Activated naive CD4-positive, alpha-beta T cell treated with anti-CD3 and anti-CD28 coated beads, Interleukin-2, amount 10 ng/mL, durations not matched to agents 7 days and 5 days (primary cell): ENCODE measurements at regions not wholly inside any gene's neighbourhood (a gene's known extent, or its start where the extent isn't known, plus 50 kb on each side); places are given as distances from the start of the nearest gene placed in this dataset.

Experiments used
- CTCF ChIA-PET: fragments of 350-600 bp; sonication (Branson Sonifier 250); formaldehyde crosslinking; loops from one replicate; lab custom pipeline; 2021; ENCODE audit warnings: antibody characterized with exemption; lab: Charles Lee
- DNase-seq: peaks from one replicate; pipeline ENCODE4 v3.0.0-alpha.2; 2020
- H3K27ac Mint-ChIP-seq: one replicate; pipeline ENCODE4 v1.8.0; 2021; ENCODE audit warnings: mild to moderate bottlenecking, moderate library complexity, mixed read lengths
- H3K27me3 Mint-ChIP-seq: one replicate; pipeline ENCODE4 v1.8.0; 2021; ENCODE audit warnings: mild to moderate bottlenecking, mixed read lengths
- H3K36me3 Mint-ChIP-seq: one replicate; pipeline ENCODE4 v1.8.0; 2021; ENCODE audit warnings: mixed read lengths
- H3K4me1 Mint-ChIP-seq: one replicate; pipeline ENCODE4 v1.8.0; 2021; ENCODE audit warnings: mixed read lengths
- H3K4me3 Mint-ChIP-seq: one replicate; pipeline ENCODE4 v1.8.0; 2021; ENCODE audit warnings: mild to moderate bottlenecking, moderate library complexity, mixed read lengths
- H3K9me3 Mint-ChIP-seq: one replicate; pipeline ENCODE4 v1.8.0; 2021; ENCODE audit warnings: mixed read lengths

GRCh38 chr10:131570716-131571307 is 259.3 kb upstream of the TCERG1L start:
- Mint-ChIP-seq H3K9me3 (peaks cover 5% of the 10 kb centered on the region), H3K27ac (no peak overlapping the region), H3K27me3 (no peaks in the 10 kb centered on the region), H3K4me1 (no peaks in the 10 kb centered on the region), H3K4me3 (no peak overlapping the region), H3K36me3 (no peaks in the 10 kb centered on the region)
- no peak for DNase-seq
- CTCF ChIA-PET = no interaction called here

DNA sequence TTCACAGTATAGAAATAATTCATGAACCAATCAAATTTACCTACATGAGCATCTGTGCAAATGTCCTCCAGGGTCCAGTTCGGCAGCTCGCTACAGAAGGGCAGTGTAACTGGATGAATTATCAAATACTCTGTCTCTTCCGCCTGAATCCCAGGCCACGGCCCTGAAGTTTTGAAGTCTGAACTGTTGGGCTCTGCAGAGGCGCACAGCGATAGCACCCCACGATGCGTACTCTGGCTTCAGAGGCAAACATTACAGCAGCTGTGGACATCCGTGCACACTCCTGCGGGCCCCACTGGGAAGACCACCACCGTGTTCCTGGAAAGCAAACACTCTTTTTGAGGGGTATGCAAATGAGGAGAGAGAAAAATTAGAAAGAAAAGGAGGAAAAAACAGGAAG is 259.8 kb upstream of the TCERG1L start:
- no peak for DNase-seq
- H3K9me3 Mint-ChIP-seq = peaks cover 2% of the 10 kb centered on the region
- no peak overlapping the region for H3K4me3 Mint-ChIP-seq
- no peak overlapping the region for H3K27ac Mint-ChIP-seq
- CTCF ChIA-PET = no interaction called here
- no peaks in the 10 kb centered on the region for H3K27me3 Mint-ChIP-seq
- H3K36me3 Mint-ChIP-seq = no peaks in the 10 kb centered on the region
- no peaks in the 10 kb centered on the region for H3K4me1 Mint-ChIP-seq

DNA sequence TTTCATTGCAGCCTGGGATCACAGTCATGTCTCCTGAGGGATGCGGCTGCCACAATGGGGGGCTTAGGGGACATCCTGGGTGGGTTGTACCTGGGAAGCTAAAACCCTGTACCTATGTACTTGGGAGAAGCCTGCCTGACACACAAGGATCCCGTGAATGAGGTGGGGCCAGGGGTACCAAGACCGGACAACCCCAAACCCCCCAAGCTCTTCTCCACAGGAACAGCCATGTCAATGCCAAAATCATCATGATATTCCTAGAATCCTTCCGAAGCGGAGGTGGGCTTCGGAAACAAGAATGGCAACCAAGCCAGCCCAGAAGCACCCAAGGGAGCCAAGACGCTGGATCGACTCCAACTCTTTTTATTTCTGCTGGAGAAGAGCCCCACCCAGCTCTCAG is 260.3 kb upstream of the TCERG1L start:
- Mint-ChIP-seq H3K4me1 (no peaks in the 10 kb centered on the region), H3K9me3 (peaks cover under 1% of the 10 kb centered on the region), H3K36me3 (no peaks in the 10 kb centered on the region), H3K27me3 (no peaks in the 10 kb centered on the region), H3K27ac (no peak overlapping the region), H3K4me3 (no peak overlapping the region)
- CTCF ChIA-PET = no interaction called here
- no peak for DNase-seq

DNA sequence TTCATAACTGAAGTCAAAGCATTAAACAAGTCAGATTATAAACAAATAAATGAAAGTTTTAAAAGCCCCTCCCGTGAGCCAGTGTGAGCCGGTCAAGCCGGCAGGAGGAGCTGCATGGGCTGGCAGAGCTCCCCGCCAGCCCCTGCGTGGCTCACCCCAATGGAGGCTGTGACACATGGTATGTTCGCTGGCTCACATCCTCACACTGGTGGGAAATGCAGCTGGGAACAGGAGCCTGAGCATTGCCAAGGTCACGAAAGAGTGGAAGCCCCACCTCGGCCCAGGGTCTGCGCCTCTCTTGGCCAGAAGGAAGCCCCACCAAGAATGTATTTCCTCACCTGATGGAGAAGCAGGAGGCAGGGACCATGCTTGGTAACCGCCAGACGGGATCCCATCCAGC is 261.7 kb upstream of the TCERG1L start:
- no peaks in the 10 kb centered on the region for H3K4me1 Mint-ChIP-seq
- no peak overlapping the region for H3K4me3 Mint-ChIP-seq
- no peaks in the 10 kb centered on the region for H3K9me3 Mint-ChIP-seq
- no peak overlapping the region for H3K27ac Mint-ChIP-seq
- CTCF ChIA-PET = interaction anchor here (0.7 kb wide), 1 partner anchor 552 kb away, joined by 3 read pairs; no protein-coding TSS in a partner anchor
- H3K27me3 Mint-ChIP-seq = no peaks in the 10 kb centered on the region
- no peak for DNase-seq
- no peaks in the 10 kb centered on the region for H3K36me3 Mint-ChIP-seq

DNA sequence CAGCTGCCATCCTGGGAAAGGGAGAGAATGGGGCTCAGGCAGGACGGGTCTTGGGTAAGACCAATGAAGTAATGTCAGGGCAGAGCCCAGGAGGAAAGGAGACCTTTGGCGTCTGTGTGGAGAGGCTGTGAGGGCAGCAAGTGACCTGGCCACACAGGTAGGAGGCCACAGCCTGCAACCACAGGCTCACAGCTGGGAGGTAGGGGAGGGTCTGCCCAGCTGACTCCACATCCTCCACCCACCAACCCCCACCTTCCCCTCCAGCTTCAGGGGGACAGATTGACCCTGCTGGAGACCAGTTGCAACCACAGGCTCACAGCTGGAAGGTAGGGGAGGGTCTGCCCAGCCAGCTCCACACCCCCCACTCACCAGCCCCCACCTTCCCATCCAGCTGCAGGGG is 262.2 kb upstream of the TCERG1L start:
- Mint-ChIP-seq H3K27me3 (no peaks in the 10 kb centered on the region), H3K9me3 (no peaks in the 10 kb centered on the region), H3K4me3 (no peak overlapping the region), H3K4me1 (no peaks in the 10 kb centered on the region), H3K27ac (no peak overlapping the region), H3K36me3 (no peaks in the 10 kb centered on the region)
- CTCF ChIA-PET = interaction anchor here (0.7 kb wide), 1 partner anchor 552 kb away, joined by 3 read pairs; no protein-coding TSS in a partner anchor
- no peak for DNase-seq

DNA sequence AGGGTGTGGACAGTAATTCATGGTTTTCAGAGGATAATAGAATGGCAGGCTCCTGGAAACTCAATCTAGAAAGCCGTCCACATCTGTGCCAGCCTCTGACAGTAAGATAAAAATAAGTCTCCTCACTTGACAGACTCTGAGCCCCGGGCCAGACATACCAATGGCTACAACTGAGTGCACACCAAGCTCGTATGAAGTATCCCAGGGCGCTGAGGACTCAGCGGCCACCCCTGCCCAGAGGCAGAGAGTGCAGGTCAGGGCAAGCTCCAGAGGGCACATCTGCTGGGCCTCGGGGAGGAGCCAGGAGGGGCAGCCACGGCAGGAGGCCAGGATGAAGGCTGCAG is 262.8 kb upstream of the TCERG1L start:
- H3K27ac Mint-ChIP-seq = no peak overlapping the region
- no peaks in the 10 kb centered on the region for H3K9me3 Mint-ChIP-seq
- no peak for DNase-seq
- CTCF ChIA-PET = no interaction called here
- H3K4me1 Mint-ChIP-seq = no peaks in the 10 kb centered on the region
- no peak overlapping the region for H3K4me3 Mint-ChIP-seq
- H3K27me3 Mint-ChIP-seq = no peaks in the 10 kb centered on the region
- no peaks in the 10 kb centered on the region for H3K36me3 Mint-ChIP-seq

DNA sequence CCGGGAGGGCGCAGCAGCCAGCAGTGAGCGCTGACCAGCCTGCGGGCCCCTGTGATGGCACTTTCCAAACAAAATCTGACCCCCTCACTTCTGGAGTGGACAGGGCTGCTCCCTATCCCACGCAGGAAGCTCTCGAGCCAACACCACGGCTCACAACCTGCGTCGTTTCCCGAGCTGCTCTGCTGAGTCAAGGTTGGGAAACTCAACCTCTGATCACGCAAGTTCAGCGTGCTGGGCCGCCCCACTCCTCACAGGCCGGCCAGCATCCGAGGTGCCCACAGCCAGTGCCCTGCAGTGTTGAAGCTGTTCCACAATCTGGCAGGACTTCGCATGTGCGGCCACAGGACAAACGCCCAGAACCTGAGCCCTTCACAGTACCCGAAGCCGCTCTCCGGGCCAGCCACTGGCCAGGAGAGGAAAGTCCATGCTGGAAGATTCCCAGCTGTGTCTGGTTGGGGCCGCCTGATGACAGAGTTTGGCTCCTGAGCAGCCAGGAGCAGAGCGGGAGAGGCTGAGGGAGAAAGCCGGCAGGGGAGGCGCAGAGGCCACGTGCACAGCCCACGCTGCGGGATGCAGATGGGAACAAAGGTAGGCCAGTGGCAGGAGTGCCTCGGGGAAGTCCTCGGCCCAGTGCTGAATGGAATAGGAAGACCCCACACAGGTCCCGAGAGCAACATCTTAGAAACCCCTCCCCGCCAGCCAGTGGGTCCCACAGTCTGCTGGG is 263.3 kb upstream of the TCERG1L start:
- CTCF ChIA-PET = no interaction called here
- no peaks in the 10 kb centered on the region for H3K36me3 Mint-ChIP-seq
- no peak overlapping the region for H3K27ac Mint-ChIP-seq
- H3K4me3 Mint-ChIP-seq = no peak overlapping the region
- no peaks in the 10 kb centered on the region for H3K9me3 Mint-ChIP-seq
- H3K4me1 Mint-ChIP-seq = no peaks in the 10 kb centered on the region
- no peaks in the 10 kb centered on the region for H3K27me3 Mint-ChIP-seq
- no peak for DNase-seq

GRCh38 chr10:131575877-131576276 is 264.4 kb upstream of the TCERG1L start:
- Mint-ChIP-seq H3K36me3 (no peaks in the 10 kb centered on the region), H3K9me3 (no peaks in the 10 kb centered on the region), H3K4me1 (no peaks in the 10 kb centered on the region), H3K4me3 (no peak overlapping the region), H3K27me3 (no peaks in the 10 kb centered on the region), H3K27ac (no peak overlapping the region)
- CTCF ChIA-PET = no interaction called here
- no peak for DNase-seq

DNA sequence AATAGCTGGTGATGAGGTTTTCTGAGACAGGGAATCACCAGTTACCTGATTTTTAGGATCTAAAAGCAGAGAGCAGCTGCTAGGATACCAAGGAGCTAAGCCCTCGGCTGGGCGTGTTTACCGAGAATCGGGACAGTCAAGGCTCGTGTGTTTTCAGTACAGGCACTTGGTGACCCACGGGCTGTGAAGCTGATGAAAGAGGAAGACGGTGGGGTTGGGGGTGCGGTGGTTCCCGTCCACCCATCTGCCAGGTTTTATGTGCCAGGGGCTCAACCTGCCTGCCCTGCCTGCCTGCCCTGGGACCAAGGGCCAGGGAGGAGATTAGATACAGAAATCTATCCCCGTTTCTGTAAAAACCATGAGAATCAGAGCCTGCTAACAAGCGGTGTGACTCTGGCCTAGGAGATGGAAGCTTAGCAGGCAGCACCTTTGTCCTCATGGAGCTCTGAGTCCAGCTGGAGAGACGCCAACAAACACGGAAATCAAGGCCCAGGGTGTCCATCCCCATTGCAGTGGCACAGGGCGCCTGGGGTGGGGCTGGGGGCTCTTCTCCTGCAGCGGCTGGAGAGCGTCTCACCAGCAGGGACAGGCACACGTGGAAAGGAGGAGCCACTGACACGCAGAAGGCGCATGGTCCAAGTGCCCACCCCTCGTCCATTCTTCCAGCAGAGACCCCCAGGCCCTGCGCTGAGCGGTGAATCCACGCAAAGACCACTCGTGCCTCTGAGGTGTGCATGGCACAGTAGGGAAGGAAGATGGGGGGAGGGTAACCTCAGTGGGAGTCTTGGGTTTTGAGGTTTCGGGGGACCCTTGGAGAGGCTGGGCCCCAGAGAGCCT is 265.0 kb upstream of the TCERG1L start:
- no peaks in the 10 kb centered on the region for H3K4me1 Mint-ChIP-seq
- no peaks in the 10 kb centered on the region for H3K36me3 Mint-ChIP-seq
- CTCF ChIA-PET = no interaction called here
- no peak overlapping the region for H3K4me3 Mint-ChIP-seq
- no peaks in the 10 kb centered on the region for H3K27me3 Mint-ChIP-seq
- no peaks in the 10 kb centered on the region for H3K9me3 Mint-ChIP-seq
- no peak overlapping the region for H3K27ac Mint-ChIP-seq
- no peak for DNase-seq

DNA sequence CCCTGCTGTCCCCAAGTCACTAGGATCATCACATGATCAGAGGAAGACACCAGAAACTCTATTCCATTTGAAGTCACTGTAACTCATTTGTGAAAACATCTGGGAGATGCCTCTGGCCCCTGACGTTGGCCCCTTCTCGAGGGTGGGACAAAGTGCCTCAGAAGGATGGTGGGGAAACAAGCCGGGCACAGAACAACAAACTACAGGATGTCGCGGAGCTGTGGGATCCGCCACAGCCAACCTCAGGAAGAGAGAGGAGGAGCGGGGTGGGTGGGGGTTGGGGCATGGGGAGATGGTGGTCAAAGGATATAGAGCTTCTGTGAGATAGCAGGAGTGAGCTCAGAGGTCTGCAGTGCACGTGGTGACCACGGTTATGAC is 265.6 kb upstream of the TCERG1L start:
- H3K27me3 Mint-ChIP-seq = no peaks in the 10 kb centered on the region
- CTCF ChIA-PET = no interaction called here
- no peaks in the 10 kb centered on the region for H3K4me1 Mint-ChIP-seq
- no peaks in the 10 kb centered on the region for H3K36me3 Mint-ChIP-seq
- H3K4me3 Mint-ChIP-seq = no peak overlapping the region
- DNase-seq = no peak
- H3K9me3 Mint-ChIP-seq = no peaks in the 10 kb centered on the region
- H3K27ac Mint-ChIP-seq = no peak overlapping the region

DNA sequence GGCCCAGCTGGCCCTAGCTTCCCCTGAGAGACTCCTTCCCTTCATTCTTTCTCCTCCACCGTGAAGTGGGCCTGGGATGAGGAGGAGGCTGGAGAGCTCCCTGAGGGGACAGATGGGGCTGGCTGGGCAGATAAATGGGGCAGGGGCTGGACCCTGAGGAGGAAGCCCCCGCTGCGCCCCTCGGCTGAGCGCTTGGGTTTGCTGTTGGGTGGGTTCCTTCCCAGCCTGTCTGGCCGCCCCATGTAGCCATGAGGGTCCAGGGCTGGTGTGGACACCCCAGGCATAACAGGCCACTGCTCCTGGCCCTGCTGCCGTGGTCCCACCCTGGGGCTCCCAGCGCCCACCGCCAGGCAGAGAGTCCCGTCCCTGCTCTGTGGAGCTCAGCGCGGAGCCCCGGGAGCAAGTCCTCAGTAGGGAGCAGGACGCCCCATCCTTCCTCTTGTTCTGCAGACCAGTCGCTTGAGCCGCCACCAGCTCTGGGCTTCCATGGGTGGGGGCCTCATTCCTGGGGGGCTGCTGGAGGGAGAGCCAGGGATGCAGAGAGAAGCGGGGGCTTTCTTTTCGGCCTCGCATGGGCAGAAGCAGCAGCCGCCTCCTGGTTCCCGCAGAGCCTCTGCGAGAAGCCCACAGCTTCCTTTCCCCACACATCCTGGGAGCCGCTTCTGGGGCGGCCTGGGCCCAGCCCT is 266.4 kb upstream of the TCERG1L start:
- no peaks in the 10 kb centered on the region for H3K27me3 Mint-ChIP-seq
- no peaks in the 10 kb centered on the region for H3K4me1 Mint-ChIP-seq
- DNase-seq = no peak
- no peak overlapping the region for H3K27ac Mint-ChIP-seq
- H3K4me3 Mint-ChIP-seq = no peak overlapping the region
- H3K9me3 Mint-ChIP-seq = no peaks in the 10 kb centered on the region
- H3K36me3 Mint-ChIP-seq = no peaks in the 10 kb centered on the region
- CTCF ChIA-PET = no interaction called here

- no peaks in the 10 kb centered on the region for H3K4me1 Mint-ChIP-seq
- H3K4me3 Mint-ChIP-seq = no peak overlapping the region
- H3K36me3 Mint-ChIP-seq = no peaks in the 10 kb centered on the region
- H3K27ac Mint-ChIP-seq = no peak overlapping the region
- H3K27me3 Mint-ChIP-seq = no peaks in the 10 kb centered on the region
- CTCF ChIA-PET = no interaction called here
- H3K9me3 Mint-ChIP-seq = no peaks in the 10 kb centered on the region
- no peak for DNase-seq
Measured at GRCh38 chr10:131578472-131578970, 267.0 kb upstream of the TCERG1L start.

- H3K9me3 Mint-ChIP-seq = no peaks in the 10 kb centered on the region
- no peaks in the 10 kb centered on the region for H3K4me1 Mint-ChIP-seq
- H3K27ac Mint-ChIP-seq = no peak overlapping the region
- H3K27me3 Mint-ChIP-seq = no peaks in the 10 kb centered on the region
- no peak overlapping the region for H3K4me3 Mint-ChIP-seq
- no peaks in the 10 kb centered on the region for H3K36me3 Mint-ChIP-seq
- DNase-seq = no peak
- CTCF ChIA-PET = no interaction called here
Measured at GRCh38 chr10:131579251-131580071, 267.9 kb upstream of the TCERG1L start.
